GM21423 (cell line): ENCODE measurements at regions not wholly inside any gene's neighbourhood (a gene's known extent, or its start where the extent isn't known, plus 50 kb on each side); places are given as distances from the start of the nearest gene placed in this dataset.

ENCODE experiments used
- ATAC-seq: cut with Tn5 transposase; IDR thresholded peaks from one replicate; pipeline ENCODE4 v1.9.1; 2021; ENCODE audit warnings: mild to moderate bottlenecking, moderate library complexity; ENCODE audit not compliant: unreplicated experiment

- no peak for ATAC-seq
Observed at GRCh38 chr3:194738254-194739093, 52.8 kb downstream of the FAM43A start.

GRCh38 chr3:194739498-194740284, 54.0 kb downstream of the FAM43A start:
- no peak for ATAC-seq

- no peak for ATAC-seq
Observed at GRCh38 chr3:194740859-194741491, 55.3 kb downstream of the FAM43A start.

GRCh38 chr3:194741916-194742315, 56.2 kb downstream of the FAM43A start:
- no peak for ATAC-seq

GRCh38 chr3:194744826-194745225, 59.1 kb downstream of the FAM43A start:
- ATAC-seq = no peak

- no peak for ATAC-seq
Observed at GRCh38 chr3:194745422-194746184, 59.9 kb downstream of the FAM43A start.

- no peak for ATAC-seq
Observed at GRCh38 chr3:194748225-194748624, 62.5 kb downstream of the FAM43A start.

GRCh38 chr3:194749631-194750490, 64.2 kb downstream of the FAM43A start:
- no peak for ATAC-seq

- no peak for ATAC-seq
Observed at GRCh38 chr3:194750491-194750828, 64.8 kb downstream of the FAM43A start.

- no peak for ATAC-seq
Observed at GRCh38 chr3:194755671-194756459, 70.2 kb downstream of the FAM43A start.

- no peak for ATAC-seq
Observed at GRCh38 chr3:194756460-194756779, 70.7 kb downstream of the FAM43A start.

- no peak for ATAC-seq
Observed at GRCh38 chr3:194756791-194757325, 71.2 kb downstream of the FAM43A start.

- ATAC-seq = no peak
Observed at GRCh38 chr3:194757647-194758061, 72.0 kb downstream of the FAM43A start.

GRCh38 chr3:194758716-194759115, 73.0 kb downstream of the FAM43A start:
- no peak for ATAC-seq

GRCh38 chr3:194760494-194761137, 74.9 kb downstream of the FAM43A start:
- no peak for ATAC-seq

- no peak for ATAC-seq
Observed at GRCh38 chr3:194761384-194761783, 75.7 kb downstream of the FAM43A start.

- ATAC-seq = no peak
Observed at GRCh38 chr3:194766845-194767244, 81.2 kb downstream of the FAM43A start.

GRCh38 chr3:194767446-194768207, 81.9 kb downstream of the FAM43A start:
- ATAC-seq = no peak
